ENCODE measurements at regions not wholly inside any gene's neighbourhood (a gene's known extent, or its start where the extent isn't known, plus 50 kb on each side); places are given as distances from the start of the nearest gene placed in this dataset.

- DNase-seq = no peak
These were observed 59.3 kb upstream of the PPP2R5A start for GRCh38 chr1:212225871-212226302.

- no peak for DNase-seq
These were observed 58.7 kb upstream of the PPP2R5A start for GRCh38 chr1:212226467-212226866.

GRCh38 chr1:212228076-212228475, 57.1 kb upstream of the PPP2R5A start:
- DNase-seq = no peak

GRCh38 chr1:212228591-212229119, 56.6 kb upstream of the PPP2R5A start:
- DNase-seq = no peak

- no peak for DNase-seq
These were observed 55.6 kb upstream of the PPP2R5A start for GRCh38 chr1:212229654-212230053.

- no peak for DNase-seq
These were observed 54.9 kb upstream of the PPP2R5A start for GRCh38 chr1:212230329-212230728.

GRCh38 chr1:212231372-212231771, 53.8 kb upstream of the PPP2R5A start:
- no peak for DNase-seq

- no peak for DNase-seq
These were observed 53.1 kb upstream of the PPP2R5A start for GRCh38 chr1:212232090-212232489.

- no peak for DNase-seq
These were observed 51.9 kb upstream of the PPP2R5A start for GRCh38 chr1:212233321-212233720.

- DNase-seq = peak; percentile 72
These were observed 50.5 kb upstream of the PPP2R5A start for GRCh38 chr1:212234431-212235395.

Measured in tongue (tissue), 1 donor.